DOHH2 (cell line): ENCODE measurements at regions not wholly inside any gene's neighbourhood (a gene's known extent, or its start where the extent isn't known, plus 50 kb on each side); places are given as distances from the start of the nearest gene placed in this dataset.

ENCODE experiments used
- H3F3A ChIP-seq: fragments of 200-600 bp; sonication (generic), shearing (Covaris generic); 2 replicates; pipeline ENCODE4 v1.6.0; 2016; ENCODE audit warnings: antibody characterized with exemption, mild to moderate bottlenecking; ENCODE audit not compliant: control insufficient read depth, insufficient read depth
- H3K27ac ChIP-seq: fragments of 200-600 bp; sonication (generic); 2 replicates; pipeline ENCODE4 v1.5.1; 2014; ENCODE audit warnings: low read depth, mild to moderate bottlenecking, low read length, moderate library complexity
- H3K27me3 ChIP-seq: fragments of 200-600 bp; sonication (generic); 2 replicates; pipeline ENCODE4 v1.6.1; 2014; ENCODE audit warnings: mild to moderate bottlenecking, low read length, mixed read lengths; ENCODE audit not compliant: control insufficient read depth
- H3K36me3 ChIP-seq: fragments of 200-600 bp; sonication (generic); 2 replicates; pipeline ENCODE4 v1.6.1; 2014; ENCODE audit warnings: mild to moderate bottlenecking, low read length, moderate library complexity, mixed read lengths; ENCODE audit not compliant: control insufficient read depth
- H3K4me1 ChIP-seq: fragments of 200-600 bp; sonication (generic); 2 replicates; pipeline ENCODE4 v1.6.1; 2014; ENCODE audit warnings: mild to moderate bottlenecking, low read length, mixed read lengths; ENCODE audit not compliant: control insufficient read depth
- H3K4me2 ChIP-seq: fragments of 200-600 bp; sonication (generic); 2 replicates; pipeline ENCODE4 v1.6.0; 2014; ENCODE audit warnings: mild to moderate bottlenecking, low read length, moderate library complexity
- H3K4me3 ChIP-seq: fragments of 200-600 bp; sonication (generic); 2 replicates; pipeline ENCODE4 v1.5.1; 2014; ENCODE audit warnings: mild to moderate bottlenecking, low read length, mixed read lengths
- H3K79me2 ChIP-seq: fragments of 200-600 bp; sonication (generic); 2 replicates; pipeline ENCODE4 v1.6.1; 2014; ENCODE audit warnings: mild to moderate bottlenecking, low read length, mixed read lengths; ENCODE audit not compliant: control insufficient read depth
- H3K9me2 ChIP-seq: fragments of 200-600 bp; sonication (generic); replicated peaks from 2 replicates; pipeline ENCODE4 v1.6.1; 2014; ENCODE audit warnings: mild to moderate bottlenecking, low read length, mixed read lengths; ENCODE audit not compliant: control insufficient read depth
- H3K9me3 ChIP-seq: fragments of 200-600 bp; sonication (generic); 2 replicates; pipeline ENCODE4 v1.6.1; 2014; ENCODE audit warnings: antibody characterized with exemption, low read length, mixed read lengths; ENCODE audit not compliant: control insufficient read depth, insufficient read depth
- H4K20me1 ChIP-seq: fragments of 200-600 bp; sonication (generic); 2 replicates; pipeline ENCODE4 v1.6.0; 2014; ENCODE audit warnings: low read depth, mild to moderate bottlenecking, antibody characterized with exemption, low read length, moderate library complexity; ENCODE audit not compliant: control insufficient read depth, insufficient read depth
- EZH2phosphoT487 ChIP-seq: fragments of 200-600 bp; sonication (generic); IDR thresholded peaks from 2 replicates; pipeline ENCODE4 v1.6.1; 2017; ENCODE audit warnings: borderline replicate concordance, mild to moderate bottlenecking, antibody characterized with exemption, low read length, moderate library complexity, mixed read lengths
- TF ChIP-seq, protein P1 (sequence below): fragments of 200-600 bp; sonication (generic); IDR thresholded peaks from one replicate; pipeline ENCODE4 v1.5.1; 2014; ENCODE audit warnings: antibody characterized with exemption, mild to moderate bottlenecking, low read depth, low read length; ENCODE audit not compliant: poor library complexity, severe bottlenecking

DNA sequence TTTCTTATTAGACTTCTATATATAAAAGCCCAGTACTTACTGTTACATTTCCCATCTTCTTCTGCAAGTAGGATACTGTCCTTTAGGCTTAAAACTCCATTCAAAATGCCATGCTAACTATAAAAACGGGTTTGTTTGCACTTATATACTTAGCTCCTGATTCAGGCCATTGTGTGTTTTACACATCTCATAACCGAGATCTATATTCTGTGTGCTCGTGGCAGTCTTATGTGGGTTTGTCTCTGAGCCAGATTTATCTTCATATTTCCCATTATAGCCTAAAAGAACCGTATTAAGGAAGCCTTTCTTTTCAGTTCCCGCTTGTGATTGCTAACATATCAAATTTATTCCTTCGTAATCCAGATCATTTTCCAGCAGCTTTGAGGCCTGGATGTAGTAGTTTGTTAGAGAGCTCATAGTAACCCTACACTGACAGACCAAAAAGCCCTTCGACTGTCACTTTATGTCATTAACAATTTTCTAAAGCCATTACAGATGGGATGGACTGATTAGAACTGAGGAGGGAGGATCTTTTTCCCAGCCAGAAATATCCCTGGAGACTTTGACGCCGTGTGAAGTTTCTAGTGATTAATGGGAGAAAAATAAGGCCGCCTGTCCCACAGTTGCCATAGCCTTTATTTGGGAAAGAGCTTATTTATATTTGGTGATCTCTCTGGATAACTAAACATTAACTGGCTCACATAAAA is 508.5 kb downstream of the FOXG1 start:
- Histone ChIP-seq H3K4me1 (no peaks in the 10 kb centered on the region), H3K79me2 (no peaks in the 10 kb centered on the region), H3K9me2 (no peaks in the 10 kb centered on the region), H3K4me2 (no peak overlapping the region), H3K36me3 (no peaks in the 10 kb centered on the region), H3K4me3 (no peak overlapping the region), H4K20me1 (no peaks in the 10 kb centered on the region), H3F3A (no peaks in the 10 kb centered on the region), H3K27ac (no peak overlapping the region), H3K9me3 (no peaks in the 10 kb centered on the region), H3K27me3 (no peaks in the 10 kb centered on the region)
- TF ChIP-seq, protein P1, sequence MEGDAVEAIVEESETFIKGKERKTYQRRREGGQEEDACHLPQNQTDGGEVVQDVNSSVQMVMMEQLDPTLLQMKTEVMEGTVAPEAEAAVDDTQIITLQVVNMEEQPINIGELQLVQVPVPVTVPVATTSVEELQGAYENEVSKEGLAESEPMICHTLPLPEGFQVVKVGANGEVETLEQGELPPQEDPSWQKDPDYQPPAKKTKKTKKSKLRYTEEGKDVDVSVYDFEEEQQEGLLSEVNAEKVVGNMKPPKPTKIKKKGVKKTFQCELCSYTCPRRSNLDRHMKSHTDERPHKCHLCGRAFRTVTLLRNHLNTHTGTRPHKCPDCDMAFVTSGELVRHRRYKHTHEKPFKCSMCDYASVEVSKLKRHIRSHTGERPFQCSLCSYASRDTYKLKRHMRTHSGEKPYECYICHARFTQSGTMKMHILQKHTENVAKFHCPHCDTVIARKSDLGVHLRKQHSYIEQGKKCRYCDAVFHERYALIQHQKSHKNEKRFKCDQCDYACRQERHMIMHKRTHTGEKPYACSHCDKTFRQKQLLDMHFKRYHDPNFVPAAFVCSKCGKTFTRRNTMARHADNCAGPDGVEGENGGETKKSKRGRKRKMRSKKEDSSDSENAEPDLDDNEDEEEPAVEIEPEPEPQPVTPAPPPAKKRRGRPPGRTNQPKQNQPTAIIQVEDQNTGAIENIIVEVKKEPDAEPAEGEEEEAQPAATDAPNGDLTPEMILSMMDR = no peak

GRCh38 chr14:29278301-29279263 is 512.0 kb downstream of the FOXG1 start:
- Histone ChIP-seq H3K79me2 (no peaks in the 10 kb centered on the region), H3K9me2 (no peaks in the 10 kb centered on the region), H3K36me3 (no peaks in the 10 kb centered on the region), H3K4me2 (no peak overlapping the region), H3K4me1 (no peaks in the 10 kb centered on the region), H3K27me3 (no peaks in the 10 kb centered on the region), H3K9me3 (no peaks in the 10 kb centered on the region), H4K20me1 (no peaks in the 10 kb centered on the region), H3K27ac (no peak overlapping the region), H3F3A (no peaks in the 10 kb centered on the region), H3K4me3 (no peak overlapping the region)
- TF ChIP-seq EZH2phosphoT487 = no peak
- TF ChIP-seq, protein P1 = no peak

GRCh38 chr14:29282169-29282568 is 515.6 kb downstream of the FOXG1 start:
- Histone ChIP-seq H3K79me2 (no peaks in the 10 kb centered on the region), H3K27ac (no peak overlapping the region), H3K4me2 (no peak overlapping the region), H4K20me1 (no peaks in the 10 kb centered on the region), H3K4me3 (no peak overlapping the region), H3F3A (no peaks in the 10 kb centered on the region), H3K9me3 (no peaks in the 10 kb centered on the region), H3K9me2 (no peaks in the 10 kb centered on the region), H3K36me3 (no peaks in the 10 kb centered on the region), H3K4me1 (no peaks in the 10 kb centered on the region), H3K27me3 (no peaks in the 10 kb centered on the region)
- TF ChIP-seq EZH2phosphoT487 = no peak
- TF ChIP-seq, protein P1 = no peak
